ENCODE measurements at regions not wholly inside any gene's neighbourhood (a gene's known extent, or its start where the extent isn't known, plus 50 kb on each side); places are given as distances from the start of the nearest gene placed in this dataset.

GRCh38 chr13:64347664-64348063 is 2882.5 kb downstream of the PCDH9 start:
- in situ Hi-C loops (cut with MboI; ENCODE audit: low sequenced_read_pairs): no loop called here
- H3K9ac ChIP-seq (ENCODE audit: low read depth, low read length): no peak overlapping the region
- no peaks in the 10 kb centered on the region for H3K27me3 ChIP-seq (ENCODE audit: control insufficient read depth, insufficient read depth, low read length)
- no CpG with 5 or more reads among the region's 2 CpGs for WGBS, 2 experiments (ENCODE audit: extremely low coverage in 2 of 2, insufficient read length in 1 of 2)
- CTCF ChIA-PET: no interaction called here
- H2AK9ac ChIP-seq (replicated peaks; ENCODE audit: low read depth, low read length, poor library complexity): no peak overlapping the region
- no peaks in the 10 kb centered on the region for H3K36me3 ChIP-seq (ENCODE audit: control insufficient read depth, insufficient read depth, low read length)
- H2BK20ac ChIP-seq (ENCODE audit: low read depth, low read length): no peak overlapping the region
- no peaks in the 10 kb centered on the region for H3K4me1 ChIP-seq (ENCODE audit: control insufficient read depth, insufficient read depth, low read length)
- no peak overlapping the region for H3K4me3 ChIP-seq (ENCODE audit: insufficient read depth, low read depth, low read length)
- no peak overlapping the region for H2AFZ ChIP-seq (replicated peaks; ENCODE audit: low read length, poor library complexity)
- dilution Hi-C loops (cut with HindIII; ENCODE audit: low sequenced_read_pairs, unreplicated experiment): no loop called here
- H4K91ac ChIP-seq (ENCODE audit: insufficient read depth, low read depth, low read length): no peak overlapping the region
- no peaks in the 10 kb centered on the region for H3K9me3 ChIP-seq (ENCODE audit: control insufficient read depth, insufficient read depth, low read length)
- POLR2A ChIA-PET (ENCODE audit: unreplicated experiment): no interaction called here
- H4K5ac ChIP-seq (ENCODE audit: low read depth, low read length): no peak overlapping the region
- no peak overlapping the region for H2BK5ac ChIP-seq (ENCODE audit: low read depth, low read length, poor library complexity, severe bottlenecking)
- no peaks in the 10 kb centered on the region for H4K20me1 ChIP-seq (ENCODE audit: insufficient read depth, low read length)
- H3K23ac ChIP-seq (ENCODE audit: low read depth, low read length): no peak overlapping the region
- H2BK120ac ChIP-seq (ENCODE audit: low read depth, low read length): no peak overlapping the region
- no peaks in the 10 kb centered on the region for H3K79me1 ChIP-seq (ENCODE audit: low read depth in 1 of 2, low read length in 2 of 2)
- no peak overlapping the region for H3K4me2 ChIP-seq (ENCODE audit: low read depth, low read length)
- H2AK5ac ChIP-seq (ENCODE audit: low read depth, low read length): no peak overlapping the region
- no peak overlapping the region for H2BK15ac ChIP-seq (ENCODE audit: low read depth, low read length)
- ATAC-seq (ENCODE audit: low read depth): no peak
- BruUV-seq (replicated peaks): no TSS peak
- no peak overlapping the region for H3K27ac ChIP-seq (ENCODE audit: insufficient read depth, low read length)
- H3K4ac ChIP-seq (ENCODE audit: low read depth, low read length): no peak overlapping the region
- H3K14ac ChIP-seq (replicated peaks; ENCODE audit: low read depth, low read length): no peak overlapping the region
- intact Hi-C loops (cut with micrococcal nuclease): no loop called here
- H3K56ac ChIP-seq (ENCODE audit: extremely low read depth, insufficient read depth, low read length): no peak overlapping the region
- H3K9me1 ChIP-seq (ENCODE audit: insufficient read depth, low read length): no peaks in the 10 kb centered on the region
- no peak overlapping the region for H4K8ac ChIP-seq (ENCODE audit: low read depth in 2 of 2, low read length in 2 of 2)
- no peak for TF ChIP-seq NFE2L2 (IDR thresholded peaks at IDR 0.05; ENCODE audit: low read depth, low read length)
- TF ChIP-seq RCOR1 (IDR thresholded peaks at IDR 0.05; ENCODE audit: insufficient replicate concordance, low read length): no peak
- no peak for TF ChIP-seq POLR2A (IDR thresholded peaks at IDR 0.05; ENCODE audit: low read depth, low read length)
- no peak for TF ChIP-seq CHD1 (IDR thresholded peaks at IDR 0.05; ENCODE audit: low read depth, low read length)
- TF ChIP-seq FOS (IDR thresholded peaks at IDR 0.05; ENCODE audit: low read depth, low read length): no peak
- TF ChIP-seq, protein P1, sequence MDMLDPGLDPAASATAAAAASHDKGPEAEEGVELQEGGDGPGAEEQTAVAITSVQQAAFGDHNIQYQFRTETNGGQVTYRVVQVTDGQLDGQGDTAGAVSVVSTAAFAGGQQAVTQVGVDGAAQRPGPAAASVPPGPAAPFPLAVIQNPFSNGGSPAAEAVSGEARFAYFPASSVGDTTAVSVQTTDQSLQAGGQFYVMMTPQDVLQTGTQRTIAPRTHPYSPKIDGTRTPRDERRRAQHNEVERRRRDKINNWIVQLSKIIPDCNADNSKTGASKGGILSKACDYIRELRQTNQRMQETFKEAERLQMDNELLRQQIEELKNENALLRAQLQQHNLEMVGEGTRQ (IDR thresholded peaks at IDR 0.05; ENCODE audit: low read depth, low read length): no peak
- no peak for TF ChIP-seq RAD21 (IDR thresholded peaks at IDR 0.05; ENCODE audit: low read length)
- TF ChIP-seq CEBPB (IDR thresholded peaks at IDR 0.05; ENCODE audit: low read depth, low read length): no peak
- no peak for TF ChIP-seq MAFK (IDR thresholded peaks at IDR 0.05; ENCODE audit: low read depth, low read length)
- no peak for TF ChIP-seq ELK1 (IDR thresholded peaks at IDR 0.05; ENCODE audit: borderline replicate concordance, low read depth, low read length)
- no peak for TF ChIP-seq CTCF (conservative IDR thresholded peaks at IDR 0.05; ENCODE audit: low read depth, low read length)
- TF ChIP-seq BHLHE40 (IDR thresholded peaks at IDR 0.05; ENCODE audit: low read depth, low read length): no peak
- no peak for TF ChIP-seq SMC3 (IDR thresholded peaks at IDR 0.05; ENCODE audit: low read depth, low read length)
- TF ChIP-seq RFX5 (IDR thresholded peaks at IDR 0.05; ENCODE audit: low read depth, low read length): no peak
- no peak for TF ChIP-seq MAZ (IDR thresholded peaks at IDR 0.05; ENCODE audit: borderline replicate concordance, low read depth, low read length)
- no peak for TF ChIP-seq MXI1 (IDR thresholded peaks at IDR 0.05; ENCODE audit: borderline replicate concordance, low read depth, low read length)
- peak; percentile 19 for DNase-seq
- H3K18ac ChIP-seq (ENCODE audit: low read depth, low read length): no peak overlapping the region
